ENCODE measurements at regions not wholly inside any gene's neighbourhood (a gene's known extent, or its start where the extent isn't known, plus 50 kb on each side); places are given as distances from the start of the nearest gene placed in this dataset.

DNA sequence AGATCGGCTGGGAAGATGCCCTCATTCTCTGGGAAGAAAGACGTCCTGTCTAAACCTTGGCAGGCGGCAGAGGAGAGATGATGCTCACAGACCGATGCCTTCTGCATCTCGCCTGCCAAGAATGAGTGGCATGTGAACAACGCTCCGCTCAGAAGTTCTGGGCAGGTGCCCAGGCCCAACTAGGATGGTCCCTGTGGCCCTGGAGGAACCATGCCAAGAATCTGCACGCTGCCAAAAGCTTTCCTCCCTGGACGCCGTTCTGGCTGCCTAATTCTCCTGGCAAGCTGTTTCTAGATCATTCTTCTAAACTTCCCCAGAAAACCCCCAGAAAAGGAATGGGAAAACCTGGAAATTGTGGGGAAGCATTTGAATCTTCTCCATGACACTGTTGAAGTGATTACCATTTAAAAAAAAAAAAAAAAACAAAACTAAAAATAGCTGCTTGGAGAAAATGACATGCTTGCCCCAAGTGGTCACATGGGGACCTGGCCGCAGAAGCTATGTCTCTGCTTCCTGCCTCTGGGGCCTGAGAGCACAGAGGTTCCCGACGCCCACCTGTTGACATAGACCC lies 440.9 kb downstream of the PRDM2 start:
- H3K9me3 Mint-ChIP-seq, result peaks cover 0 to 4% (median 0%) of the 10 kb centered on the region in 7 donors
- no peak overlapping the region for H3K27ac Mint-ChIP-seq

GRCh38 chr1:14141656-14142055 lies 441.7 kb downstream of the PRDM2 start:
- 80% methylated on average over 4 of the region's 6 CpGs for WGBS (ENCODE audit: insufficient coverage)
- intact Hi-C loops (cut with micrococcal nuclease), result no loop called here
- Histone ChIP-seq H3K27me3 (ENCODE audit: control insufficient read depth in 2 of 2, insufficient read depth in 2 of 2, low read length in 2 of 2) (no peaks in the 10 kb centered on the region), H3K36me3 (replicated peaks in 1 of 2; ENCODE audit: control insufficient read depth in 1 of 2, insufficient read depth in 2 of 2, low read length in 2 of 2) (no peaks in the 10 kb centered on the region), H3K4me1 (ENCODE audit: control insufficient read depth in 1 of 2, insufficient read depth in 2 of 2, low read length in 2 of 2) (no peaks in the 10 kb centered on the region), H3K79me2 (ENCODE audit: insufficient read depth, low read length) (no peaks in the 10 kb centered on the region), H4K20me1 (ENCODE audit: insufficient read depth, low read length) (no peaks in the 10 kb centered on the region), H3K9me3 (replicated peaks in 1 of 2; ENCODE audit: control insufficient read depth in 1 of 2, insufficient read depth in 1 of 2, low read length in 2 of 2) (no peaks in the 10 kb centered on the region), H3K4me2 (replicated peaks; ENCODE audit: extremely low read depth, low read length, poor library complexity, severe bottlenecking) (no peak overlapping the region), H3K27ac (ENCODE audit: low read depth in 1 of 2, low read length in 2 of 2) (no peak overlapping the region), H3K4me3 (replicated peaks in 1 of 3; ENCODE audit: low read depth in 2 of 3, low read length in 3 of 3) (no peak overlapping the region), H3K9ac (ENCODE audit: insufficient read depth, low read length, poor library complexity, severe bottlenecking) (no peak overlapping the region), H2AFZ (ENCODE audit: insufficient read depth, low read depth, low read length, poor library complexity, severe bottlenecking) (no peak overlapping the region)
- Mint-ChIP-seq H3K4me1 (no peaks in the 10 kb centered on the region), H3K4me3 (no peak overlapping the region), H3K9me3 (peaks cover 0 to 5% (median 2%) of the 10 kb centered on the region in 7 donors), H3K27ac (no peak overlapping the region), H3K36me3 (no peaks in the 10 kb centered on the region), H3K27me3 (ENCODE audit: low read depth in 3 of 3) (peaks cover 0 to 6% (median 4%) of the 10 kb centered on the region in 3 donors)
- no peak for DNase-seq
- TF ChIP-seq, protein P1, sequence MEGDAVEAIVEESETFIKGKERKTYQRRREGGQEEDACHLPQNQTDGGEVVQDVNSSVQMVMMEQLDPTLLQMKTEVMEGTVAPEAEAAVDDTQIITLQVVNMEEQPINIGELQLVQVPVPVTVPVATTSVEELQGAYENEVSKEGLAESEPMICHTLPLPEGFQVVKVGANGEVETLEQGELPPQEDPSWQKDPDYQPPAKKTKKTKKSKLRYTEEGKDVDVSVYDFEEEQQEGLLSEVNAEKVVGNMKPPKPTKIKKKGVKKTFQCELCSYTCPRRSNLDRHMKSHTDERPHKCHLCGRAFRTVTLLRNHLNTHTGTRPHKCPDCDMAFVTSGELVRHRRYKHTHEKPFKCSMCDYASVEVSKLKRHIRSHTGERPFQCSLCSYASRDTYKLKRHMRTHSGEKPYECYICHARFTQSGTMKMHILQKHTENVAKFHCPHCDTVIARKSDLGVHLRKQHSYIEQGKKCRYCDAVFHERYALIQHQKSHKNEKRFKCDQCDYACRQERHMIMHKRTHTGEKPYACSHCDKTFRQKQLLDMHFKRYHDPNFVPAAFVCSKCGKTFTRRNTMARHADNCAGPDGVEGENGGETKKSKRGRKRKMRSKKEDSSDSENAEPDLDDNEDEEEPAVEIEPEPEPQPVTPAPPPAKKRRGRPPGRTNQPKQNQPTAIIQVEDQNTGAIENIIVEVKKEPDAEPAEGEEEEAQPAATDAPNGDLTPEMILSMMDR (IDR thresholded peaks at IDR 0.05), result no peak

More for the DNA sequence above, 440.9 kb downstream of the PRDM2 start:
- no peak overlapping the region for H2AFZ ChIP-seq (ENCODE audit: insufficient read depth, low read depth, low read length, poor library complexity, severe bottlenecking)
- H3K9me3 ChIP-seq (replicated peaks in 1 of 2; ENCODE audit: control insufficient read depth in 1 of 2, insufficient read depth in 1 of 2, low read length in 2 of 2), result no peaks in the 10 kb centered on the region
- no peaks in the 10 kb centered on the region for H3K36me3 ChIP-seq (replicated peaks in 1 of 2; ENCODE audit: control insufficient read depth in 1 of 2, insufficient read depth in 2 of 2, low read length in 2 of 2)
- no peak overlapping the region for H3K9ac ChIP-seq (ENCODE audit: insufficient read depth, low read length, poor library complexity, severe bottlenecking)
- intact Hi-C loops (cut with micrococcal nuclease), result no loop called here
- no peaks in the 10 kb centered on the region for H4K20me1 ChIP-seq (ENCODE audit: insufficient read depth, low read length)
- 86% methylated on average over 8 of the region's 13 CpGs for WGBS (ENCODE audit: insufficient coverage)
- H3K4me3 ChIP-seq (replicated peaks in 1 of 3; ENCODE audit: low read depth in 2 of 3, low read length in 3 of 3), result no peak overlapping the region
- H3K27me3 ChIP-seq (ENCODE audit: control insufficient read depth in 2 of 2, insufficient read depth in 2 of 2, low read length in 2 of 2), result no peaks in the 10 kb centered on the region
- H3K79me2 ChIP-seq (ENCODE audit: insufficient read depth, low read length), result no peaks in the 10 kb centered on the region
- no peak overlapping the region for H3K4me2 ChIP-seq (replicated peaks; ENCODE audit: extremely low read depth, low read length, poor library complexity, severe bottlenecking)
- no peak for DNase-seq
- H3K4me3 Mint-ChIP-seq, result no peak overlapping the region
- no peaks in the 10 kb centered on the region for H3K4me1 ChIP-seq (ENCODE audit: control insufficient read depth in 1 of 2, insufficient read depth in 2 of 2, low read length in 2 of 2)
- TF ChIP-seq, protein P1 (IDR thresholded peaks at IDR 0.05), result no peak
- H3K4me1 Mint-ChIP-seq, result no peaks in the 10 kb centered on the region
- H3K27ac ChIP-seq (ENCODE audit: low read depth in 1 of 2, low read length in 2 of 2), result no peak overlapping the region
- no peaks in the 10 kb centered on the region for H3K36me3 Mint-ChIP-seq
- peaks cover 0 to 6% (median 2%) of the 10 kb centered on the region in 3 donors for H3K27me3 Mint-ChIP-seq (ENCODE audit: low read depth in 3 of 3)
